NCI-H1417 treated with DMSO at 0.1 percent for 48 hours (cell line): ENCODE measurements at regions not wholly inside any gene's neighbourhood (a gene's known extent, or its start where the extent isn't known, plus 50 kb on each side); places are given as distances from the start of the nearest gene placed in this dataset.

Experiments
- DNase-seq: peaks from one replicate; lab custom pipeline; 2025; lab: John Stamatoyannopoulos, UW

GRCh38 chr20:63070771-63071540 lies 64.2 kb upstream of the BHLHE23 start:
- DNase-seq: no peak

GRCh38 chr20:63070301-63070625 lies 63.5 kb upstream of the BHLHE23 start:
- DNase-seq: no peak

- no peak for DNase-seq
Measured at GRCh38 chr20:63068711-63069367, 62.1 kb upstream of the BHLHE23 start.

- DNase-seq: no peak
Measured at GRCh38 chr20:63067721-63068560, 61.2 kb upstream of the BHLHE23 start.

- DNase-seq: no peak
Measured at GRCh38 chr20:63067266-63067635, 60.5 kb upstream of the BHLHE23 start.

GRCh38 chr20:63066506-63067265 lies 59.9 kb upstream of the BHLHE23 start:
- DNase-seq: no peak

- no peak for DNase-seq
Measured at GRCh38 chr20:63065911-63066310, 59.1 kb upstream of the BHLHE23 start.

- DNase-seq: no peak
Measured at GRCh38 chr20:63064745-63065711, 58.3 kb upstream of the BHLHE23 start.

GRCh38 chr20:63064310-63064709 lies 57.5 kb upstream of the BHLHE23 start:
- no peak for DNase-seq

GRCh38 chr20:63062188-63063140 lies 55.7 kb upstream of the BHLHE23 start:
- DNase-seq: no peak

GRCh38 chr20:63061771-63062100 lies 55.0 kb upstream of the BHLHE23 start:
- DNase-seq: no peak

GRCh38 chr20:63061051-63061770 lies 54.4 kb upstream of the BHLHE23 start:
- no peak for DNase-seq

- DNase-seq: no peak
Measured at GRCh38 chr20:63060057-63060991, 53.6 kb upstream of the BHLHE23 start.

GRCh38 chr20:63059684-63060056 lies 52.9 kb upstream of the BHLHE23 start:
- DNase-seq: no peak

- no peak for DNase-seq
Measured at GRCh38 chr20:63058696-63059335, 52.1 kb upstream of the BHLHE23 start.

- no peak for DNase-seq
Measured at GRCh38 chr20:63057171-63058117, 50.7 kb upstream of the BHLHE23 start.
